ENCODE measurements at regions not wholly inside any gene's neighbourhood (a gene's known extent, or its start where the extent isn't known, plus 50 kb on each side); places are given as distances from the start of the nearest gene placed in this dataset.

DNA sequence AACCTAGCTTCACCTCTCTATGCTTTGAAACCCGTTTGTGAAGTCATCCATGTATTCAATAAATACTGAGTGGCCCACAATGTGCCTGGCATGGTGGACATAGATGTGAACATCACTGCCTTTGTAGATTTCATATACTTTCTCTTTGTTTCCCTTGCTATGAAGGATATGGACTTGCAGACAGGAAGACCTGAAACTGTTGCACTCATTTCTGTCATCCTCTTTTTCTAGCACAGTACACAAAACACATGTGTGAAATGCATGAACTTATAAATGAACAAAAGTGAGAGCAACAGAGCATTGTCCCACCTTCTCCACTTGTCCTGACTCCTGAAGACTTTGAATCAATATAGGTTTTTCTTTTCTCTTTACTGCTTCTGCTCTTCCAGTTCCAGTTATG lies 249.4 kb upstream of the LINC00305 start:
- TF ChIP-seq, protein P1, sequence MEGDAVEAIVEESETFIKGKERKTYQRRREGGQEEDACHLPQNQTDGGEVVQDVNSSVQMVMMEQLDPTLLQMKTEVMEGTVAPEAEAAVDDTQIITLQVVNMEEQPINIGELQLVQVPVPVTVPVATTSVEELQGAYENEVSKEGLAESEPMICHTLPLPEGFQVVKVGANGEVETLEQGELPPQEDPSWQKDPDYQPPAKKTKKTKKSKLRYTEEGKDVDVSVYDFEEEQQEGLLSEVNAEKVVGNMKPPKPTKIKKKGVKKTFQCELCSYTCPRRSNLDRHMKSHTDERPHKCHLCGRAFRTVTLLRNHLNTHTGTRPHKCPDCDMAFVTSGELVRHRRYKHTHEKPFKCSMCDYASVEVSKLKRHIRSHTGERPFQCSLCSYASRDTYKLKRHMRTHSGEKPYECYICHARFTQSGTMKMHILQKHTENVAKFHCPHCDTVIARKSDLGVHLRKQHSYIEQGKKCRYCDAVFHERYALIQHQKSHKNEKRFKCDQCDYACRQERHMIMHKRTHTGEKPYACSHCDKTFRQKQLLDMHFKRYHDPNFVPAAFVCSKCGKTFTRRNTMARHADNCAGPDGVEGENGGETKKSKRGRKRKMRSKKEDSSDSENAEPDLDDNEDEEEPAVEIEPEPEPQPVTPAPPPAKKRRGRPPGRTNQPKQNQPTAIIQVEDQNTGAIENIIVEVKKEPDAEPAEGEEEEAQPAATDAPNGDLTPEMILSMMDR (IDR thresholded peaks at IDR 0.05; ENCODE audit: unreplicated experiment): no peak
- no TSS peak for BruUV-seq (replicated peaks)
- no peaks in the 10 kb centered on the region for H3K9me3 Mint-ChIP-seq (ENCODE audit: low read depth, unreplicated experiment)

DNA sequence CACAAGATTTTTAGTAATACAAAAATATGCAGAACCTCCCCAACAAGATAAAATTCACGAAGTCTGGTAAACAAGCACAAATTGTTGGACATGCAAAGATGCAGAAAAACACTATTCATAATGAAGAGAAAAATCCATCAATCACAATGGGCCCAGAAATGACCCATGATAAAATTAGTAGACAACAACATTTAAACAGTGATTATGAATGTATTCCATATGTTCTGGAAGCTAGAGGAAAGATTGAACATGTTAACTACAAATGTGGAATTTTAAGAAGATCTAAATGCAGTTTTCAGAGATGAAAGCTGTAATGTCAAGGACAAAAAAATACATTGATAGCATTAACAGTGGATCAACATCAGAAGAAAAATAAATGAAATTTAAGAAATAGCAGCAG lies 243.3 kb upstream of the LINC00305 start:
- Mint-ChIP-seq H3K27ac (ENCODE audit: unreplicated experiment) (no peak overlapping the region), H3K4me1 (ENCODE audit: low read depth, unreplicated experiment) (no peaks in the 10 kb centered on the region), H3K9me3 (ENCODE audit: low read depth, unreplicated experiment) (no peaks in the 10 kb centered on the region), H3K27me3 (ENCODE audit: unreplicated experiment) (no peaks in the 10 kb centered on the region), H3K4me3 (ENCODE audit: low read depth, unreplicated experiment) (no peak overlapping the region), H3K36me3 (ENCODE audit: insufficient read depth, unreplicated experiment) (no peaks in the 10 kb centered on the region)
- TF ChIP-seq, protein P1 (IDR thresholded peaks at IDR 0.05; ENCODE audit: unreplicated experiment): no peak
- BruUV-seq (replicated peaks): no TSS peak
- DNase-seq: no peak
- intact Hi-C loops (cut with micrococcal nuclease; ENCODE audit: unreplicated experiment): no loop called here
- CTCF ChIA-PET: no interaction called here

More for the DNA sequence above, 249.4 kb upstream of the LINC00305 start:
- DNase-seq: no peak
- H3K36me3 Mint-ChIP-seq (ENCODE audit: insufficient read depth, unreplicated experiment): no peaks in the 10 kb centered on the region
- CTCF ChIA-PET: no interaction called here
- intact Hi-C loops (cut with micrococcal nuclease; ENCODE audit: unreplicated experiment): no loop called here
- H3K4me1 Mint-ChIP-seq (ENCODE audit: low read depth, unreplicated experiment): no peaks in the 10 kb centered on the region
- H3K4me3 Mint-ChIP-seq (ENCODE audit: low read depth, unreplicated experiment): no peak overlapping the region
- no peak overlapping the region for H3K27ac Mint-ChIP-seq (ENCODE audit: unreplicated experiment)
- no peaks in the 10 kb centered on the region for H3K27me3 Mint-ChIP-seq (ENCODE audit: unreplicated experiment)

DNA sequence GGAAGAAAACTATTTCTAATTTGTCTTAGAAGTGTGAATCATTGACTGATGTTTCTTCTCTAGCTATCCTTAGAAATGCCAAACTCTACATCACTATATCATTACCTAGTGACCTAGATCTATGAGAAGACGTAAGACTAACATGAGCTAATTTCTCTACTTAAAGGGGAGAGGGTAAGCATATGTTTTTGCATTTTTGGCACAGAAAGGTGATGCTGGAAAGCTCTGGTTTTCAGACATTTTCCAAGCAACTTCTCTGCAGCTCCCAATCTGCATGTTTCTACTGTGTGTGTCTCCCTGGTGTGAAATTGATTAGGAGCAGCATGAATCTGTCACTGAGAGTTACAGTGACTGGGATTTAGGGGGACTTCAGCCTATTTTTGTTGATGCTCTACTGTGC lies 235.2 kb upstream of the LINC00305 start:
- peaks cover 2% of the 10 kb centered on the region for H3K9me3 Mint-ChIP-seq (ENCODE audit: low read depth, unreplicated experiment)
- no peak overlapping the region for H3K27ac Mint-ChIP-seq (ENCODE audit: unreplicated experiment)
- BruUV-seq (replicated peaks): no TSS peak
- H3K4me3 Mint-ChIP-seq (ENCODE audit: low read depth, unreplicated experiment): no peak overlapping the region
- DNase-seq: no peak
- no peaks in the 10 kb centered on the region for H3K36me3 Mint-ChIP-seq (ENCODE audit: insufficient read depth, unreplicated experiment)
- no peaks in the 10 kb centered on the region for H3K4me1 Mint-ChIP-seq (ENCODE audit: low read depth, unreplicated experiment)
- intact Hi-C loops (cut with micrococcal nuclease; ENCODE audit: unreplicated experiment): no loop called here
- CTCF ChIA-PET: no interaction called here
- TF ChIP-seq, protein P1 (IDR thresholded peaks at IDR 0.05; ENCODE audit: unreplicated experiment): no peak
- no peaks in the 10 kb centered on the region for H3K27me3 Mint-ChIP-seq (ENCODE audit: unreplicated experiment)

DNA sequence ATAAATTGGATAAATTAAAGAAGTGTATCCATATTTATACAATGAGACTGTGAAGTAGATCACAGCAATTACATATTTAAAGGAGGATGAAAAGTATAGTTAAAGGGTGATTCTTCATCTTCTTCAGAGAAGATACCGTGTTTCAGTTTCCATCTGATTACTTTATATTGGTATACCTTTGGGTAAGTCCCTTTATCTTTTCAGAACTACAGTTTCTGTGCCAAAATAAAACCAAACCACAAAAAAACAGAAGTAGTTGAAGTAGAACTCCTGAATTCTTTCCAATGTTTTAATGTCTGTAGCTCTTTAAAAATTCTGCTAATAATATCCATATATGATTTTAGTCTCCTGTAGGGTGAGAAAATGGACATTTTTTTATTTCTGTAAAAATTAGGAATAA lies 231.2 kb upstream of the LINC00305 start:
- CTCF ChIA-PET: no interaction called here
- Mint-ChIP-seq H3K9me3 (ENCODE audit: low read depth, unreplicated experiment) (peaks cover 6% of the 10 kb centered on the region), H3K27ac (ENCODE audit: unreplicated experiment) (no peak overlapping the region), H3K27me3 (ENCODE audit: unreplicated experiment) (no peaks in the 10 kb centered on the region), H3K36me3 (ENCODE audit: insufficient read depth, unreplicated experiment) (no peaks in the 10 kb centered on the region), H3K4me3 (ENCODE audit: low read depth, unreplicated experiment) (no peak overlapping the region), H3K4me1 (ENCODE audit: low read depth, unreplicated experiment) (peaks cover 8% of the 10 kb centered on the region)
- TF ChIP-seq, protein P1 (IDR thresholded peaks at IDR 0.05; ENCODE audit: unreplicated experiment): no peak
- intact Hi-C loops (cut with micrococcal nuclease; ENCODE audit: unreplicated experiment): no loop called here
- DNase-seq: no peak
- BruUV-seq (replicated peaks): no TSS peak

DNA sequence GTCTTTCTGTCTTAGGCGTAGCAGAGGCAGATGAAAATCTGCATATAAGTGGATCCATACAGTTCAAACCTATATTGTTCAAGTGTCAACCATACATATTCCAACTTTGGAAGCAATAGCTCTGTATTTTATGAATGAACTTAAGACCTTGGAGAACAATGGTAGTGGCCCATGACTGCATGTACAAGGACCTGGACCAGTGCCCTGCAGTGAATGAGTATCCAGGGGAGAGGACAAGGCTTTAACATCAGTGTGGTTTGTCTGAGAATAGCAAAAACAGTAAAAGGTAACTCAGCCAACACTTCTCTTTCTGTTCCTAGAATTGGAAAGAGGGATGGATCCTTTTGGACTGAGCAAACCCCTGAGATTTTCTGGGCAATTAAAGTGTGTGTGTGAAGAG lies 230.8 kb upstream of the LINC00305 start:
- DNase-seq: no peak
- no peaks in the 10 kb centered on the region for H3K36me3 Mint-ChIP-seq (ENCODE audit: insufficient read depth, unreplicated experiment)
- H3K4me3 Mint-ChIP-seq (ENCODE audit: low read depth, unreplicated experiment): no peak overlapping the region
- peaks cover 8% of the 10 kb centered on the region for H3K4me1 Mint-ChIP-seq (ENCODE audit: low read depth, unreplicated experiment)
- no peaks in the 10 kb centered on the region for H3K27me3 Mint-ChIP-seq (ENCODE audit: unreplicated experiment)
- intact Hi-C loops (cut with micrococcal nuclease; ENCODE audit: unreplicated experiment): no loop called here
- no TSS peak for BruUV-seq (replicated peaks)
- no peak overlapping the region for H3K27ac Mint-ChIP-seq (ENCODE audit: unreplicated experiment)
- CTCF ChIA-PET: no interaction called here
- TF ChIP-seq, protein P1 (IDR thresholded peaks at IDR 0.05; ENCODE audit: unreplicated experiment): no peak
- H3K9me3 Mint-ChIP-seq (ENCODE audit: low read depth, unreplicated experiment): peaks cover 6% of the 10 kb centered on the region
